ENCODE measurements at regions not wholly inside any gene's neighbourhood (a gene's known extent, or its start where the extent isn't known, plus 50 kb on each side); places are given as distances from the start of the nearest gene placed in this dataset.

DNA sequence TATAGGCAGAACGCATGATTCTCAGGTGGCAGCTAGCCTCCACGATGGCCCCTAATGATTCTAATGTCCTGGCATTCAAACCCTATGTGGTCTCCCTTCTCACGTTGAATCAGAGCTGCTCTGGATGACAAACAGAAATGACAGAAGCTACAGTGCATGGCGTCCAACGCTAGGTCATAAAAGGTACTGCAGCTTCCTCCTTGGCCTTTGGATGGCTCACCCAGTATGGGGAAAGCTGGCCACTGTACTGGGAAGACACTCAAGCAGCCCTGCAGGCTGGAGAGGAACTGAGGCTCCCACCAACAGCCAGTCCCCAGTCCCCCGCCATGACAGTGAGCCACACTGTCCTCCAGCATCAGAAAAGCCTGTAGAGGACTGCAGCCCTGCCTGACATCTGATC, 286.3 kb downstream of the FAM43A start:
- DNase-seq (ENCODE audit: low spot score): no peak

GRCh38 chr3:194972641-194973040, 287.0 kb downstream of the FAM43A start:
- DNase-seq (ENCODE audit: low spot score): no peak

GRCh38 chr3:194973366-194974000, 287.8 kb downstream of the FAM43A start:
- no peak for DNase-seq (ENCODE audit: low spot score)

DNA sequence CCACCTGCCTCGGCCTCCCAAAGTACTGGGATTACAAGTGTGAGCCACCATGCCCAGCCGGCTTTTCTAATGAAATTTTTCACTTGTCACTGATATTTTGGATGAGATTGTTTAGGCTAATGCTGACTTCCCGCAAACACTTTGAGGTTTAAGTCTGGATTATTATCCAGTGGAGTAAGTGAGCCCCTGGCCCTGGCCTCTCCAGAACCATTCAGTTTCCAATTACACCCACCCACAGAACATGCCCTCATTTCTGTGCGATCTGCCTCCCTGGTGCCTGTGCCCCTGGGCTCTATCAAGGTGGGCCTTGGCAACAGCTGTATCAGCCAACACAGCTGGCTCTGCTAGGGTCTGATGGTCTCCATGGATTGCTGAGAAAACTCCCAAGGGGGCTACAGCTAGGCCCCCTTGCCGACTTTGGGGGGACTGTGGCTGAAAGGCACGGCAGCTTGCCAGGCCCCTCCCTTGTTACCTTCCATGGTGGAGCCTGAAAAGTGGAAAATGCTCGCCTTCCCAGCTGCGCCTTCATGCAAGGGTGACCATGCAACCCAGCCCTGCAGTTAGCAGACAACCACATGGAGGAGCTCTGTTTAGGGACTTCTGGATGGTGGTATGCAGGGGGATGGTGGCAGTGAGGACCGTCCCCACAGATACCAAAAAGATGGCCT, 288.9 kb downstream of the FAM43A start:
- no peak for DNase-seq (ENCODE audit: low spot score)

- no peak for DNase-seq (ENCODE audit: low spot score)
Observed at GRCh38 chr3:194976049-194976451, 290.4 kb downstream of the FAM43A start.

DNA sequence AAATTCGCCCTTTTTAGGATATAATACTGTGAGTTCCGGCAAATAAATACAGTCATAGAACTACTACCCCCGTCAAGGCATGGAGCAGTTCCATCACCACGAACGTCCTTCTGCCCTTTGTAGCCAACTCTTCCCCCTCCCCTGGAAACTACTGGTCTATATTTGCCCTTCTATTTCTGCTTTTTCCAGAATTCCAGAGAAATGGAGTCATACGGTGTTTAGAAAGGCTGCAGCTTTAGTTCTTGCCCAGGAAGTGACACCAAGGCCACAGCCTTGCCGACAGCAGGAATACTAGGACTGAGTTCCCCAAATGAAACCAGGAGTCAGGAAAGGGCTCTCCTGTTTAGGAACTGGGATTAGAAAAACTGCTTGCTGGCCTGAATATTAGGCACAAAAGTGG, 291.2 kb downstream of the FAM43A start:
- DNase-seq (ENCODE audit: low spot score): no peak

- DNase-seq (ENCODE audit: low spot score): no peak
Observed at GRCh38 chr3:194977356-194977755, 291.7 kb downstream of the FAM43A start.

DNA sequence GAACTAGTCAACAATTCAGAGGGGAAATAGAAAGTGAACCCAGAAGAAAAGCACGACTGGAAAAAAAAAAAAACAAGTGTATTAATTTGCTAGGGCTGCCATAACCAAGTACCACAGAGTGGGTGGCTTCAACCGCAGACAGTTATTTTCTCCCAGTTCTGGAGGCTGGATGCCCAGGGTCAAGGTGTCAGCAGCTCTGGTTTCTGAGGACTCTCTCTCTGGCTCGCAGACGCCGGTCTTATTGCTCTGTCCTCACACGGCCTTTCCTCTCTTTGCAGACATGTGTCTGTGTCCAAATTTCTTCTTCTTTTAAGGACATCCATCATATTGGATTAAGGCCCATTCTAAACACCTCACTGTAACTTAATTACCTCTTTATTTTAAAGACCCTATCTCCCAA, 291.8 kb downstream of the XXYLT1 start:
- DNase-seq (ENCODE audit: low spot score): no peak

- no peak for DNase-seq (ENCODE audit: low spot score)
Observed at GRCh38 chr3:194982472-194982871, 288.5 kb downstream of the XXYLT1 start.

GRCh38 chr3:194983121-194983520, 287.8 kb downstream of the XXYLT1 start:
- DNase-seq (ENCODE audit: low spot score): no peak

DNA sequence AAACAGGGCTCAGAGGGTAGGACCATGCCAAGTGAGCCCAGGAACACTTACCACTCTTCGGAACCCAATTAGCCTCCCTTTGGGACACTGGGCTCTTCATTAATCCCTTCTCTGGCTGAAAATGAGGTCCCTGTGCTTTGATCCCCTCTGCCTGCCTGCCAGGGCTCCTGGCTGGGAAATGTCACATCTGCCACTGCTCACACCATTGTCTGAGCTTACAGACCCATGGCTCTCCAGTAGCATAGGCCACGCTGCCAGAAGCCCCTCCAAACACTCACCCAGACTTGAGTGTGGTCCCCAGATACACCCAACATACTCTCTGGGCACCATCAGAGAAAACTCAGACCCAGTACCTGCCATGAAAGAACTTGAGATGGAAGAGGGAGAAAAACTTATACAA, 287.3 kb downstream of the XXYLT1 start:
- DNase-seq (ENCODE audit: low spot score): no peak

DNA sequence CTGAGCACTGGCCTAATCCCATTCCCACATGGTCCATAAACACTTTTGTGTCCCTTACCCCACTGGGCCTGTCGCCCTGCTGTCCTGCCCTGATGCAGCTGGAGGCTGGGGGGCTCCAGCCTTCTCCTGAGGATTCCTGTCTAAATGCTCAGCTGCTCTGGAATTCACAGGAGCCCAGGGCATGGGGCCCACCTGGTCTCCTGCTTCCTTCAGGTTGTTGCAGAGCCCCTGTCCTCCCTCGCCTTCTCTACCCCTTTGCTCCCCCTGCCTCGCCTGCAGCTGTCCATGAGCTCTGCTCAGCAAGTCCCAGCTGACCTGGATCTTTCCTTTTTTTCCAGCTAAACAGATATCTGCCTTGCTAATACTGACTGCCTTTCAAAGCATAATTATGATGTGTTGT, 286.9 kb downstream of the XXYLT1 start:
- no peak for DNase-seq (ENCODE audit: low spot score)

DNA sequence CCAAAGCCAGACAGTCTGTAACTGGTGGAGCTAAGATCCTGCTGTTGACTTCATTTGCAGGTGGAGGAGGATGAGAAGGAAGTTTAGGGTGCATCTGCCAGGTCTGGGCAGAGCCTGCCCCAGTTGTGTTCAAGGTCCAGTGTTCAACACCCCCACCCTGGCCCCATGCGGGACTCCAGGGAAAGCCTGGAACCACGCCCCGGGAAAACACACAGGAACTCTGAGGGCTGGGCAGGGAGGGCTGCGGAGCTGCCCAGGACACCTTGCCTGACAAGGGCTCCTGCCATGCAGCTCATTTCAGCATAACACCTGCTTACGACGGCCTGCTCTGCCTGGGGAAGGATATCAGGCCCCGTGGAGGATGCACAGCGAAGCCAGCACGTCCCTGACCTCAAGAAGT, 286.3 kb downstream of the XXYLT1 start:
- DNase-seq (ENCODE audit: low spot score): no peak

- peak; percentile 74 for DNase-seq (ENCODE audit: low spot score)
Observed at GRCh38 chr3:194985031-194985578, 285.9 kb downstream of the XXYLT1 start.

- no peak for DNase-seq (ENCODE audit: low spot score)
Observed at GRCh38 chr3:194986208-194987043, 284.5 kb downstream of the XXYLT1 start.

DNA sequence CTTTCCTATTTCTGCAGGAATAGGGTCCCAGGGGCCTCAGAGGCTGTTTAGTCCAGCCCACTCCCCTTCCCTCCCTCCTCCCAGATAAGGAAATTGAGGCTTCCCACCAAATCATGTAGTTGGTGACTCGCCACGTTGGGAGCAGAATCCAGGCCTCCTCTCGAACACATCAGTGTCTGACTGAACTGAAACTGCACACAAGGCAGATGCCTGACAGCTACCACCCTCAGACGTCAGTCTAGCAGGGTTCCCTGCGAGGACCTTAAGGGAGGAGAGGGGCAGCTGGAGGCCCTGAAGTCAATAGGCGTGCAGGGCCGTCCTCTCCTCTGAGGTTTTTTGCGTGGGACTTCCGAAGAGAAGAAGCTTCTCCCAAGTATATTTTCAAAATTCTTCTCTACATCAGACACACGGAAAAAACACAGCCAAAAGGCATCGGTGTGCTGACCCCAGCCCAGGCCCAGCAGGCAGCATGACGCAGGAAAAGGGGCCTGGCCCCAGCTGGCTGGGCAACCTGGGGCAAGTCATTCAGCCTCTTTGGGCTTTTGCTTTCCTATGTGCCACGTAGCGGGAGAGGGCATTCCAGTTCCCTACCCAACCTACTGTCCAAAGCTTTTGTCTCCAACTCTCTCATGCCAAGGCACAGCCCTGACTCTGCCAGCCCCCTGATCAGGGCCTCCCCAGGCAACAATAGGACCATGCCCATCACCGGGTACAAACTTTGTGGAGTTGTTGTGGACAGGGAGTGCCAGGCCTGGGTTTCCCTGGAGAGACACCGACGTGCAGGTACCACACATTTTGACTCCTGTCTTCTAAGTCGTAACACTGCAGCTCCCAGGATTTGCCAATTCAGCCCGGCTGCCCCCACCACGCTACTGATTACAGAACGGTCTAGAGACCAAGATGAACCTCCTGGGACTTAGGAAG, 283.1 kb downstream of the XXYLT1 start:
- no peak for DNase-seq (ENCODE audit: low spot score)

- DNase-seq (ENCODE audit: low spot score): no peak
Observed at GRCh38 chr3:194988495-194989165, 282.3 kb downstream of the XXYLT1 start.

DNA sequence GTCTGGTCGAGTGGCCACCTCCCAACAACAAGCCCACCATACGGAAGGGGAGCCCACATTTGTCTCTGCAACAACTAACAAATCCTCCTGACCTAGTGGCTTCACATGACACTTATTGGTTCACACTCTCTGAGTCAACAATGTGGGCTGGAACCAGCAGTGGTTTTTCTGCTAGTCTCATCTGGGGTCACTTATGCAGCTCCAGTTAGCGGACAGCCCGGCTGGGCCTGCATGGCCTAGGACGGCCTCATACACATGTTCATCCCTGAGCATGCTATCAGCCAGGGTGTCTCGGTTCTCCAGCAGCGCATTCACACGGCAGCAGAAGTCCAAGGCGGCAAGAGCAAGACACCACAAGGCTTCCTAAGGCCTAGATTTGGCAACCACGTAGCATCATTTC, 281.7 kb downstream of the XXYLT1 start:
- no peak for DNase-seq (ENCODE audit: low spot score)

- DNase-seq (ENCODE audit: low spot score): no peak
Observed at GRCh38 chr3:194990454-194991337, 280.3 kb downstream of the XXYLT1 start.

- no peak for DNase-seq (ENCODE audit: low spot score)
Observed at GRCh38 chr3:194991338-194991654, 279.7 kb downstream of the XXYLT1 start.

All from Ammon's horn (tissue), 1 donor.